ENCODE measurements at regions not wholly inside any gene's neighbourhood (a gene's known extent, or its start where the extent isn't known, plus 50 kb on each side); places are given as distances from the start of the nearest gene placed in this dataset.

DNA sequence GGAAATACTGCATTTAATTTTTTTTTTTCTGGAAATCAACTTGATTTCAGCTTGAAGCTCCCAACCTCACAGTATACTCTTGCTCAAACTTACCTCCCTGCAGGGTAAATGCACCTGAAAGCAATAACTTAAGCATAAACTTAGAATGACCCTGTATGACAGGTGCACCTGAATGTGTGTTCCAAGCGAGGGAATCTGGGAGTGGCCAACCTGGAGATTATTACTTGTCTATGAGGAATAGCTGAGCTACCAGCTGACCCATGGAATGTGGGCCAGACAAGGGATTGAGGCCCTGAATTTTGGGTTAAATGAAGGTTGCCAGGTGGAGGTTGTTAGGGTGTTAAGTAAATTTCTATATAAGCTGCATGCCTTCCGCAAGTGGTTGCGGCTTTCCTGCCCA is 140.6 kb downstream of the OSTF1 start:
- Histone ChIP-seq H4K8ac (replicated peaks; ENCODE audit: insufficient read length, low read depth, low read length) (no peak overlapping the region), H2BK5ac (ENCODE audit: insufficient read length, low read length) (no peak overlapping the region), H2AK5ac (ENCODE audit: insufficient read length, low read length) (no peak overlapping the region), H3K18ac (ENCODE audit: insufficient read length, low read depth, low read length) (no peak overlapping the region), H3K4me2 (ENCODE audit: insufficient read depth, insufficient read length, low read length) (no peak overlapping the region), H3K79me1 (ENCODE audit: insufficient read depth, low read depth, low read length, poor library complexity, severe bottlenecking) (no peaks in the 10 kb centered on the region), H2BK120ac (ENCODE audit: low read depth, low read length, poor library complexity, severe bottlenecking) (no peak overlapping the region), H3K79me2 (ENCODE audit: insufficient read depth, low read length) (no peaks in the 10 kb centered on the region), H3K4me1 (ENCODE audit: insufficient read depth, low read length) (no peaks in the 10 kb centered on the region), H3T11ph (ENCODE audit: low read length) (no peak overlapping the region), H2BK12ac (ENCODE audit: insufficient read length, low read depth, low read length) (no peak overlapping the region), H3K9me3 (ENCODE audit: control insufficient read depth, low read depth, low read length) (no peaks in the 10 kb centered on the region), H3K56ac (ENCODE audit: insufficient read length, low read depth, low read length) (no peak overlapping the region), H4K5ac (ENCODE audit: insufficient read length, low read depth, low read length) (no peak overlapping the region), H3K23ac (ENCODE audit: insufficient read length, low read depth, low read length) (no peak overlapping the region), H2BK15ac (ENCODE audit: low read depth, low read length) (no peak overlapping the region), H3K23me2 (ENCODE audit: insufficient read length, low read depth, low read length, poor library complexity, severe bottlenecking) (no peaks in the 10 kb centered on the region), H4K91ac (ENCODE audit: insufficient read length, low read depth, low read length) (no peak overlapping the region), H2BK20ac (ENCODE audit: low read depth, low read length, poor library complexity, severe bottlenecking) (no peak overlapping the region), H4K20me1 (ENCODE audit: control insufficient read depth, insufficient read depth, insufficient read length) (no peaks in the 10 kb centered on the region), H3K27me3 (ENCODE audit: insufficient read depth, low read length) (no peaks in the 10 kb centered on the region), H3K14ac (ENCODE audit: insufficient read depth, low read length) (no peak overlapping the region), H3K9ac (ENCODE audit: extremely low read depth, insufficient read length, low read length) (no peak overlapping the region), H2AFZ (ENCODE audit: low read length) (no peak overlapping the region), H3K27ac (ENCODE audit: insufficient read length, low read depth, low read length) (no peak overlapping the region), H3K4ac (ENCODE audit: low read depth, low read length) (no peak overlapping the region)
- DNase-seq = no peak
- Mint-ChIP-seq H3K36me3 (ENCODE audit: insufficient read depth in 1 of 3, low read depth in 3 of 3) (peaks cover 9 to 24% (median 22%) of the 10 kb centered on the region in 3 experiments), H3K9me3 (peaks cover 28% of the 10 kb centered on the region in 2 experiments), H3K4me1 (peaks cover 2 to 10% of the 10 kb centered on the region in 2 experiments; a peak in 2 of 4 replicates), H3K27ac (no peak overlapping the region), H3K4me3 (no peak overlapping the region), H3K27me3 (ENCODE audit: low read depth) (no peaks in the 10 kb centered on the region; the same call in 1 of the 2 replicates)
- no CpG with 5 or more reads among the region's 3 CpGs for WGBS (ENCODE audit: extremely low coverage, insufficient read length, low lambda C conversion rate)
- TF ChIP-seq, protein P1, sequence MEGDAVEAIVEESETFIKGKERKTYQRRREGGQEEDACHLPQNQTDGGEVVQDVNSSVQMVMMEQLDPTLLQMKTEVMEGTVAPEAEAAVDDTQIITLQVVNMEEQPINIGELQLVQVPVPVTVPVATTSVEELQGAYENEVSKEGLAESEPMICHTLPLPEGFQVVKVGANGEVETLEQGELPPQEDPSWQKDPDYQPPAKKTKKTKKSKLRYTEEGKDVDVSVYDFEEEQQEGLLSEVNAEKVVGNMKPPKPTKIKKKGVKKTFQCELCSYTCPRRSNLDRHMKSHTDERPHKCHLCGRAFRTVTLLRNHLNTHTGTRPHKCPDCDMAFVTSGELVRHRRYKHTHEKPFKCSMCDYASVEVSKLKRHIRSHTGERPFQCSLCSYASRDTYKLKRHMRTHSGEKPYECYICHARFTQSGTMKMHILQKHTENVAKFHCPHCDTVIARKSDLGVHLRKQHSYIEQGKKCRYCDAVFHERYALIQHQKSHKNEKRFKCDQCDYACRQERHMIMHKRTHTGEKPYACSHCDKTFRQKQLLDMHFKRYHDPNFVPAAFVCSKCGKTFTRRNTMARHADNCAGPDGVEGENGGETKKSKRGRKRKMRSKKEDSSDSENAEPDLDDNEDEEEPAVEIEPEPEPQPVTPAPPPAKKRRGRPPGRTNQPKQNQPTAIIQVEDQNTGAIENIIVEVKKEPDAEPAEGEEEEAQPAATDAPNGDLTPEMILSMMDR (conservative IDR thresholded peaks at IDR 0.05) = no peak

All from H9 (cell line).